Neural crest cell (in vitro differentiated cells): ENCODE measurements at regions not wholly inside any gene's neighbourhood (a gene's known extent, or its start where the extent isn't known, plus 50 kb on each side); places are given as distances from the start of the nearest gene placed in this dataset.

ENCODE experiments used
- DNase-seq: peaks from one replicate; pipeline ENCODE4 v3.0.0; 2021; ENCODE audit warnings: low read depth, mixed read lengths, low spot score
- H3K27ac Mint-ChIP-seq: one replicate; pipeline ENCODE4 v1.8.0; 2021; ENCODE audit warnings: mild to moderate bottlenecking, mixed read lengths; ENCODE audit not compliant: unreplicated experiment
- H3K27me3 Mint-ChIP-seq: 2 replicates; pipeline ENCODE4 v1.8.0; 2021; ENCODE audit warnings: low read depth, mild to moderate bottlenecking, mixed read lengths
- H3K36me3 Mint-ChIP-seq: 2 replicates; pipeline ENCODE4 v1.8.0; 2021; ENCODE audit warnings: low read depth, mild to moderate bottlenecking, mixed read lengths
- H3K4me1 Mint-ChIP-seq: 2 replicates; pipeline ENCODE4 v1.8.0; 2021; ENCODE audit warnings: mixed read lengths
- H3K4me3 Mint-ChIP-seq: one replicate; pipeline ENCODE4 v1.8.0; 2021; ENCODE audit warnings: mild to moderate bottlenecking, mixed read lengths
- H3K9me3 Mint-ChIP-seq: 2 replicates; pipeline ENCODE4 v1.8.0; 2021; ENCODE audit warnings: mixed read lengths
- CTCF ChIP-seq: fragments of 200-600 bp; sonication (generic); conservative IDR thresholded peaks from 2 replicates; pipeline ENCODE4 v1.5.0; 2021; ENCODE audit warnings: antibody characterized with exemption, mild to moderate bottlenecking

DNA sequence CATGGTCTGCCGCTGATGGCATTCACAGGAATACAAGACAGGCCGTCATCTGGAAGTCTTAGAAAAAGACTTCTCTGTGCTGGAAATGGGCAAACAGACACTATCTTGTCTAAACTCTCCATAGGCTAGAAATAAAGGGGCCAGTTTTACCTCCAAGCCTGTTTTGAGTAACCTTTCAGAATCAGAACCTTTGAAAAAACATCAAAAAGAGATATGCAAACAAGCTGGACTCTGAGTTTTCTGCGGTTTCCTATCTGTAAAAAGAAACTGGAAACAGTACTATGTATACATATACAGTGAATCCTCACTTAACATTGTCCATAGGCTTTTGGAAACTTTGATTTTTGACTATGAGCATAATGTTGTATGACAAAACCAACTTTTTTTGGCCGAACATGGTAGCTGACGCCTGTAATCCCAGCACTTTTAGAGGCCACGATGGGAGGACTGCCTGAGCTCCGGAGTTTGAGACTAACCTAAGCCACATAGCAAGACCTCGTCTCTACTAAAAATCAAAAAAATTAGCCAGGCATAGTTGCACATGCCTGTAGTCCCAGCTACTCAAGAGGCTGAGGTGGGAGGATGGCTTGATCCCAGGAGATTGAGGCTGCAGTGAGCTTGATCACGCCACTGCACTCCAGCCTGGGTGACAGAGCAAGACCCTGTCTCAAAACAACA is 92.9 kb upstream of the MAX start:
- no peaks in the 10 kb centered on the region for H3K4me1 Mint-ChIP-seq
- no peaks in the 10 kb centered on the region for H3K36me3 Mint-ChIP-seq
- H3K27me3 Mint-ChIP-seq, result no peaks in the 10 kb centered on the region
- TF ChIP-seq CTCF, result no peak
- no peak overlapping the region for H3K27ac Mint-ChIP-seq
- no peak for DNase-seq
- no peak overlapping the region for H3K4me3 Mint-ChIP-seq
- no peaks in the 10 kb centered on the region for H3K9me3 Mint-ChIP-seq

DNA sequence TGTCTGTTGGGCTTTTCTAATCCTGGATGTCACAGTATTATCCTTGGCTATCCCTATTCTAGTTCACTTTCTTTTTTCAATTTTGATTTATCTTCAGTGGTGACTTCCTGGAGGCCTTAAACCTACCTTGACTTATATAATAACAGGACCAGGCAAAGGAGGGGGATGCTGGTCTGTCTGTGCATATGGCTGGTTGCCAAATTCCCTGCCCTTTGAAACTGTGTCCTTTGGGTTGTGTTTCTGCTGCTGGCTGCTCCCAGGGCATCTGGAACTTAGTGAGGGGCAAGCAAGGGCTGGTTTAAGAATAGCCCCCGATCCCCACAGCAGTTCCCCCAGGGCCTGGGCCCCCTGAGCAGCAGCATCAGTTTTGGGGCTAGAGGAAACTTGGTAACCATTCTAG is 96.0 kb upstream of the MAX start:
- no peak overlapping the region for H3K4me3 Mint-ChIP-seq
- no peaks in the 10 kb centered on the region for H3K36me3 Mint-ChIP-seq
- H3K27ac Mint-ChIP-seq, result no peak overlapping the region
- no peak for TF ChIP-seq CTCF
- no peak for DNase-seq
- no peaks in the 10 kb centered on the region for H3K4me1 Mint-ChIP-seq
- no peaks in the 10 kb centered on the region for H3K27me3 Mint-ChIP-seq
- peaks cover 5% of the 10 kb centered on the region for H3K9me3 Mint-ChIP-seq

DNA sequence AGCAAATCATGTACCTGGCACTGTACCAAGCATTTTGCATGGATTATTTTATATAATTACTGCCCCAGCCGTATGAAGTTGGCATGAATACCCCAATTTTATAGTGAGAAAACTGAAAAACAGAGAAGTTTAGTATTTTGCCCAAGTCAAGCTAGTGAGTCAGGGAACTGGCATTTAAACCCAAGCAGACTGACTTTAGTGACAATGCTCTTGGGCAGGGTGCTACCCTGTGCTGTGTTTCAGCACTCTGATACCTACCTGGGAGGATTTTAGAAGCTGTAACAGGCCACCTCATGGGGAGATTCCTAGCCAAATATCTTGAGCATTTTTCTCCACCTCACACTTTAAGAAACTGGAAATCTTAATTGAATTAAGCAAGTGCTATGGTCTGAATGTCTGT is 98.1 kb upstream of the MAX start:
- Mint-ChIP-seq H3K27ac (no peak overlapping the region), H3K4me1 (peaks cover 4% of the 10 kb centered on the region), H3K36me3 (no peaks in the 10 kb centered on the region), H3K9me3 (peaks cover 5% of the 10 kb centered on the region), H3K27me3 (no peaks in the 10 kb centered on the region), H3K4me3 (no peak overlapping the region)
- DNase-seq, result no peak
- no peak for TF ChIP-seq CTCF

- no peaks in the 10 kb centered on the region for H3K27me3 Mint-ChIP-seq
- no peak overlapping the region for H3K27ac Mint-ChIP-seq
- no peaks in the 10 kb centered on the region for H3K36me3 Mint-ChIP-seq
- H3K9me3 Mint-ChIP-seq, result peaks cover 5% of the 10 kb centered on the region
- H3K4me1 Mint-ChIP-seq, result peaks cover 7% of the 10 kb centered on the region
- TF ChIP-seq CTCF, result no peak
- DNase-seq, result no peak
- H3K4me3 Mint-ChIP-seq, result no peak overlapping the region
Observed at GRCh38 chr14:65203574-65203973, 101.3 kb upstream of the MAX start.

DNA sequence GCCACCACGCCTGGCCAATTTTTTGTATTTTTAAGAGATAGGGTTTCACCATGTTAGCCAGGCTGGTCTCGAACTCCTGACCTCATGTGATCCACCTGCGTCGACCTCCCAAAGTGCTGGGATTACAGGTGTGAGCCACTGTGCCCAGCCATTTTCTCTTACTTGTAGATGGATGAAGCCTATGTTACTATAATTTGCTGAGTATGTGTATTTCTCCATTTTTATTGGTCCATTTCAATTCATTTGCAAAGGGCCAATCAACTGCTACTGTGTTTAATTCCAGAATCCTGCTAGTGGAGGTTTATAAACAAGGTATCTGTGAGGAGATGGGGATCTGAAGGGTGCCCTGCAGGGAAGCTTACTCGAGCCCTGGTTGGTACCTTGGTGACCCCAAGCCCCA is 101.7 kb upstream of the MAX start:
- H3K4me1 Mint-ChIP-seq, result peaks cover 7% of the 10 kb centered on the region
- no peak overlapping the region for H3K4me3 Mint-ChIP-seq
- peaks cover 5% of the 10 kb centered on the region for H3K9me3 Mint-ChIP-seq
- no peak for TF ChIP-seq CTCF
- no peak for DNase-seq
- H3K27me3 Mint-ChIP-seq, result no peaks in the 10 kb centered on the region
- H3K27ac Mint-ChIP-seq, result no peak overlapping the region
- H3K36me3 Mint-ChIP-seq, result no peaks in the 10 kb centered on the region

GRCh38 chr14:65206078-65206447 is 103.7 kb upstream of the MAX start:
- H3K36me3 Mint-ChIP-seq, result no peaks in the 10 kb centered on the region
- DNase-seq, result no peak
- no peak overlapping the region for H3K27ac Mint-ChIP-seq
- no peak overlapping the region for H3K4me3 Mint-ChIP-seq
- peaks cover 3% of the 10 kb centered on the region for H3K9me3 Mint-ChIP-seq
- TF ChIP-seq CTCF, result no peak
- no peaks in the 10 kb centered on the region for H3K27me3 Mint-ChIP-seq
- H3K4me1 Mint-ChIP-seq, result peaks cover 15% of the 10 kb centered on the region
